ENCODE measurements at regions not wholly inside any gene's neighbourhood (a gene's known extent, or its start where the extent isn't known, plus 50 kb on each side); places are given as distances from the start of the nearest gene placed in this dataset.

DNA sequence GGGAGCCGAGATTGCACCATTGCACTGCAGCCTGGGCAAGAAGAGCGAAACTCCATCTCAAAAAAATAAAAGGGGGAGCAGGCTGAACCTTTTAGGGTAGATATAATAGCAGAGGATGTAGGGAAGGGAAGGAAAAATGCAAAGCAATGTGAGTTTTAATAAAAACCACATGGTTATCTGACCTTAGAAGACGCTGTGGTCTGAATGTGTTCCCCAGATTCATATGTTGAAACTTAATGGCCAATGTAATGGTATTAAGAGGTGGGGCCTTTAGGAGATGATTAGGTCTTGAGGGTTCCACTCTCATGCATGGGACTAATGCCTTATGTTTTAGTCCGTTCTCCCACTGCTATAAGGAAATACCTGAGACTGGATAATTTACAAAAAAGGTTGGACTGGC lies 114.1 kb upstream of the STX18 start:
- Histone ChIP-seq H3K9ac (ENCODE audit: insufficient read depth in 1 of 2, low read depth in 2 of 2, low read length in 2 of 2) (no peak overlapping the region), H3K79me2 (ENCODE audit: control insufficient read depth, insufficient read depth, low read length) (no peaks in the 10 kb centered on the region), H3K4me1 (replicated peaks in 1 of 2; ENCODE audit: control insufficient read depth in 2 of 2, insufficient read depth in 2 of 2, low read length in 2 of 2) (peaks cover 0 to 12% of the 10 kb centered on the region in 2 experiments; a peak in 4 of 5 replicates), H2AFZ (ENCODE audit: low read depth, low read length) (no peak overlapping the region), H3K9me1 (ENCODE audit: control insufficient read depth, insufficient read depth, low read length) (no peaks in the 10 kb centered on the region), H3K9me3 (replicated peaks; ENCODE audit: control insufficient read depth, insufficient read depth, low read depth, low read length) (no peaks in the 10 kb centered on the region; the same call in 1 of the 2 replicates), H3K27ac (ENCODE audit: extremely low read depth, low read depth, low read length) (no peak overlapping the region), H3K4me2 (ENCODE audit: insufficient read depth, low read length) (no peak overlapping the region), H3K36me3 (ENCODE audit: control insufficient read depth, insufficient read depth, low read length) (no peaks in the 10 kb centered on the region), H4K20me1 (replicated peaks; ENCODE audit: control insufficient read depth, insufficient read depth, low read length) (no peaks in the 10 kb centered on the region), H3K27me3 (ENCODE audit: control insufficient read depth in 2 of 2, insufficient read depth in 2 of 2, low read length in 2 of 2) (no peaks in the 10 kb centered on the region), H3K4me3 (no peak overlapping the region)
- ATAC-seq (no peak), FAIRE-seq (no peak), DNase-seq (ENCODE audit: extremely low read depth in 1 of 4, low spot score in 3 of 4) (no peak)
- intact Hi-C loops (cut with micrococcal nuclease): no loop called here
- 8% methylated on average over 2 of the region's 4 CpGs for WGBS (ENCODE audit: insufficient coverage, low coverage, missing lambda C conversion rate)
- no TSS peak for BruUV-seq (replicated peaks)
- CTCF ChIA-PET (ENCODE audit: low intra/inter-chr PET ratio): no interaction called here
- in situ Hi-C loops (cut with MboI): no loop called here
- TF ChIP-seq ZNF316 (IDR thresholded peaks at IDR 0.05) (no peak), TBL1XR1 (IDR thresholded peaks at IDR 0.05; ENCODE audit: low read length in 2 of 2) (no peak), KLF1 (tag; IDR thresholded peaks at IDR 0.05) (no peak), IRF2 (CRISPR knock-in tag; IDR thresholded peaks at IDR 0.05) (no peak), ZNF124 (CRISPR knock-in tag; IDR thresholded peaks at IDR 0.05) (no peak), ZNF507 (tag; conservative IDR thresholded peaks at IDR 0.05) (no peak)
- TF ChIP-seq, protein P1, sequence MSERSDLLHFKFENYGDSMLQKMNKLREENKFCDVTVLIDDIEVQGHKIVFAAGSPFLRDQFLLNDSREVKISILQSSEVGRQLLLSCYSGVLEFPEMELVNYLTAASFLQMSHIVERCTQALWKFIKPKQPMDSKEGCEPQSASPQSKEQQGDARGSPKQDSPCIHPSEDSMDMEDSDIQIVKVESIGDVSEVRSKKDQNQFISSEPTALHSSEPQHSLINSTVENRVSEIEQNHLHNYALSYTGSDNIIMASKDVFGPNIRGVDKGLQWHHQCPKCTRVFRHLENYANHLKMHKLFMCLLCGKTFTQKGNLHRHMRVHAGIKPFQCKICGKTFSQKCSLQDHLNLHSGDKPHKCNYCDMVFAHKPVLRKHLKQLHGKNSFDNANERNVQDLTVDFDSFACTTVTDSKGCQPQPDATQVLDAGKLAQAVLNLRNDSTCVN (CRISPR knock-in tag; IDR thresholded peaks at IDR 0.05): no peak
- TF ChIP-seq, protein P2, sequence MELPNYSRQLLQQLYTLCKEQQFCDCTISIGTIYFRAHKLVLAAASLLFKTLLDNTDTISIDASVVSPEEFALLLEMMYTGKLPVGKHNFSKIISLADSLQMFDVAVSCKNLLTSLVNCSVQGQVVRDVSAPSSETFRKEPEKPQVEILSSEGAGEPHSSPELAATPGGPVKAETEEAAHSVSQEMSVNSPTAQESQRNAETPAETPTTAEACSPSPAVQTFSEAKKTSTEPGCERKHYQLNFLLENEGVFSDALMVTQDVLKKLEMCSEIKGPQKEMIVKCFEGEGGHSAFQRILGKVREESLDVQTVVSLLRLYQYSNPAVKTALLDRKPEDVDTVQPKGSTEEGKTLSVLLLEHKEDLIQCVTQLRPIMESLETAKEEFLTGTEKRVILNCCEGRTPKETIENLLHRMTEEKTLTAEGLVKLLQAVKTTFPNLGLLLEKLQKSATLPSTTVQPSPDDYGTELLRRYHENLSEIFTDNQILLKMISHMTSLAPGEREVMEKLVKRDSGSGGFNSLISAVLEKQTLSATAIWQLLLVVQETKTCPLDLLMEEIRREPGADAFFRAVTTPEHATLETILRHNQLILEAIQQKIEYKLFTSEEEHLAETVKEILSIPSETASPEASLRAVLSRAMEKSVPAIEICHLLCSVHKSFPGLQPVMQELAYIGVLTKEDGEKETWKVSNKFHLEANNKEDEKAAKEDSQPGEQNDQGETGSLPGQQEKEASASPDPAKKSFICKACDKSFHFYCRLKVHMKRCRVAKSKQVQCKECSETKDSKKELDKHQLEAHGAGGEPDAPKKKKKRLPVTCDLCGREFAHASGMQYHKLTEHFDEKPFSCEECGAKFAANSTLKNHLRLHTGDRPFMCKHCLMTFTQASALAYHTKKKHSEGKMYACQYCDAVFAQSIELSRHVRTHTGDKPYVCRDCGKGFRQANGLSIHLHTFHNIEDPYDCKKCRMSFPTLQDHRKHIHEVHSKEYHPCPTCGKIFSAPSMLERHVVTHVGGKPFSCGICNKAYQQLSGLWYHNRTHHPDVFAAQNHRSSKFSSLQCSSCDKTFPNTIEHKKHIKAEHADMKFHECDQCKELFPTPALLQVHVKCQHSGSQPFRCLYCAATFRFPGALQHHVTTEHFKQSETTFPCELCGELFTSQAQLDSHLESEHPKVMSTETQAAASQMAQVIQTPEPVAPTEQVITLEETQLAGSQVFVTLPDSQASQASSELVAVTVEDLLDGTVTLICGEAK (IDR thresholded peaks at IDR 0.05): no peak
- TF ChIP-seq, protein P2 (CRISPR knock-in tag; IDR thresholded peaks at IDR 0.05): no peak
- TF ChIP-seq, protein P3, sequence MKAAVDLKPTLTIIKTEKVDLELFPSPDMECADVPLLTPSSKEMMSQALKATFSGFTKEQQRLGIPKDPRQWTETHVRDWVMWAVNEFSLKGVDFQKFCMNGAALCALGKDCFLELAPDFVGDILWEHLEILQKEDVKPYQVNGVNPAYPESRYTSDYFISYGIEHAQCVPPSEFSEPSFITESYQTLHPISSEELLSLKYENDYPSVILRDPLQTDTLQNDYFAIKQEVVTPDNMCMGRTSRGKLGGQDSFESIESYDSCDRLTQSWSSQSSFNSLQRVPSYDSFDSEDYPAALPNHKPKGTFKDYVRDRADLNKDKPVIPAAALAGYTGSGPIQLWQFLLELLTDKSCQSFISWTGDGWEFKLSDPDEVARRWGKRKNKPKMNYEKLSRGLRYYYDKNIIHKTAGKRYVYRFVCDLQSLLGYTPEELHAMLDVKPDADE (conservative IDR thresholded peaks at IDR 0.05; ENCODE audit: control insufficient read depth, low read depth, low read length): no peak
- TF ChIP-seq, protein P4, sequence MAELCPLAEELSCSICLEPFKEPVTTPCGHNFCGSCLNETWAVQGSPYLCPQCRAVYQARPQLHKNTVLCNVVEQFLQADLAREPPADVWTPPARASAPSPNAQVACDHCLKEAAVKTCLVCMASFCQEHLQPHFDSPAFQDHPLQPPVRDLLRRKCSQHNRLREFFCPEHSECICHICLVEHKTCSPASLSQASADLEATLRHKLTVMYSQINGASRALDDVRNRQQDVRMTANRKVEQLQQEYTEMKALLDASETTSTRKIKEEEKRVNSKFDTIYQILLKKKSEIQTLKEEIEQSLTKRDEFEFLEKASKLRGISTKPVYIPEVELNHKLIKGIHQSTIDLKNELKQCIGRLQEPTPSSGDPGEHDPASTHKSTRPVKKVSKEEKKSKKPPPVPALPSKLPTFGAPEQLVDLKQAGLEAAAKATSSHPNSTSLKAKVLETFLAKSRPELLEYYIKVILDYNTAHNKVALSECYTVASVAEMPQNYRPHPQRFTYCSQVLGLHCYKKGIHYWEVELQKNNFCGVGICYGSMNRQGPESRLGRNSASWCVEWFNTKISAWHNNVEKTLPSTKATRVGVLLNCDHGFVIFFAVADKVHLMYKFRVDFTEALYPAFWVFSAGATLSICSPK (IDR thresholded peaks at IDR 0.05; ENCODE audit: borderline replicate concordance): no peak
- POLR2A ChIA-PET: interaction anchor here (0.7 kb wide), 1 partner anchor 19 kb away, joined by 4 read pairs; no protein-coding TSS in a partner anchor

Data from K562 (cell line).